HEK293T (cell line): ENCODE measurements at regions not wholly inside any gene's neighbourhood (a gene's known extent, or its start where the extent isn't known, plus 50 kb on each side); places are given as distances from the start of the nearest gene placed in this dataset.

Experiments used
- FOXA1 ChIP-seq: fragments of 450-650 bp; IDR thresholded peaks from 2 replicates; pipeline ENCODE4 v1.6.1; 2016; ENCODE audit warnings: mild to moderate bottlenecking
- TARDBP ChIP-seq: fragments of 450-650 bp; IDR thresholded peaks from 2 replicates; pipeline ENCODE4 v1.6.1; 2016
- TF ChIP-seq, protein P1 (sequence below): fragments of 450-650 bp; IDR thresholded peaks from 2 replicates; pipeline ENCODE4 v1.6.1; 2016

DNA sequence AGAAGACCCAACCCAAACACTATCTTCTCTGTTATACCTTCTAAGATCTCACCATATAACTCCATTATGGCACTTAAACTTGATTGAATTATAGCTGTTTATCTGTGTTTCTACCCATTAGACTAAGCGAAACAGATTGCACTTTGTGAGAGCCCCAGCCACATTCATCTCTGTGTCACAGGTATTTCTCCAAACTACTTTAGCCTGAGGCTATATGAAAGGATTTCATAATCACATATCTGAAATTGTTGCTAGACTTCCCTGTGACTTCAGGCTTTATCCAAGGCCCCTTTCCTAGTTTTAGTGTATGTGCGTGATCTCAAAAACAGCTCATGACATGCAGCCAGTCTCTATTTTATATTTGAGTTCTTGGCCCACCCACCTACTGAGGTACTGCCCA is 745.0 kb upstream of the ACVR2A start:
- TF ChIP-seq FOXA1 (no peak), TARDBP (no peak)
- TF ChIP-seq, protein P1, sequence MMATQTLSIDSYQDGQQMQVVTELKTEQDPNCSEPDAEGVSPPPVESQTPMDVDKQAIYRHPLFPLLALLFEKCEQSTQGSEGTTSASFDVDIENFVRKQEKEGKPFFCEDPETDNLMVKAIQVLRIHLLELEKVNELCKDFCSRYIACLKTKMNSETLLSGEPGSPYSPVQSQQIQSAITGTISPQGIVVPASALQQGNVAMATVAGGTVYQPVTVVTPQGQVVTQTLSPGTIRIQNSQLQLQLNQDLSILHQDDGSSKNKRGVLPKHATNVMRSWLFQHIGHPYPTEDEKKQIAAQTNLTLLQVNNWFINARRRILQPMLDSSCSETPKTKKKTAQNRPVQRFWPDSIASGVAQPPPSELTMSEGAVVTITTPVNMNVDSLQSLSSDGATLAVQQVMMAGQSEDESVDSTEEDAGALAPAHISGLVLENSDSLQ, result no peak
